ENCODE measurements at regions not wholly inside any gene's neighbourhood (a gene's known extent, or its start where the extent isn't known, plus 50 kb on each side); places are given as distances from the start of the nearest gene placed in this dataset.

GRCh38 chr6:12446394-12446793 is 156.2 kb downstream of the EDN1 start:
- no peak overlapping the region for H3K4me2 ChIP-seq (ENCODE audit: low read depth, low read length, poor library complexity, severe bottlenecking)
- no peak overlapping the region for H2AFZ ChIP-seq (ENCODE audit: low read depth, low read length, severe bottlenecking)
- H3K9ac ChIP-seq (ENCODE audit: low read length) = no peak overlapping the region
- no peaks in the 10 kb centered on the region for H3K79me2 ChIP-seq (ENCODE audit: insufficient read depth, low read length)
- no peaks in the 10 kb centered on the region for H4K20me1 ChIP-seq (ENCODE audit: low read depth, low read length)
- no peaks in the 10 kb centered on the region for H3K36me3 ChIP-seq (ENCODE audit: low read length)
- H3K4me3 ChIP-seq (ENCODE audit: insufficient read depth, low read length, poor library complexity, severe bottlenecking) = no peak overlapping the region
- H3F3A ChIP-seq (ENCODE audit: insufficient read depth) = no peaks in the 10 kb centered on the region
- no peak overlapping the region for H3K27ac ChIP-seq (ENCODE audit: low read depth, low read length)
- no peaks in the 10 kb centered on the region for H3K9me2 ChIP-seq (replicated peaks; ENCODE audit: insufficient read depth, low read length)
- H3K27me3 ChIP-seq (ENCODE audit: low read length) = no peaks in the 10 kb centered on the region
- no peak for TF ChIP-seq CTCF (IDR thresholded peaks at IDR 0.05; ENCODE audit: insufficient read depth, low read length, poor library complexity, severe bottlenecking)
- no peak for TF ChIP-seq EZH2phosphoT487 (conservative IDR thresholded peaks at IDR 0.05; ENCODE audit: low read length)
- H3K9me3 ChIP-seq (ENCODE audit: insufficient read depth, low read length) = no peaks in the 10 kb centered on the region

GRCh38 chr6:12449447-12449846 is 159.3 kb downstream of the EDN1 start:
- no peak overlapping the region for H3K4me3 ChIP-seq (ENCODE audit: insufficient read depth, low read length, poor library complexity, severe bottlenecking)
- no peak overlapping the region for H3K27ac ChIP-seq (ENCODE audit: low read depth, low read length)
- H3K9ac ChIP-seq (ENCODE audit: low read length) = no peak overlapping the region
- no peaks in the 10 kb centered on the region for H3K9me3 ChIP-seq (ENCODE audit: insufficient read depth, low read length)
- H4K20me1 ChIP-seq (ENCODE audit: low read depth, low read length) = no peaks in the 10 kb centered on the region
- H3K79me2 ChIP-seq (ENCODE audit: insufficient read depth, low read length) = no peaks in the 10 kb centered on the region
- TF ChIP-seq EZH2phosphoT487 (conservative IDR thresholded peaks at IDR 0.05; ENCODE audit: low read length) (no peak), CTCF (IDR thresholded peaks at IDR 0.05; ENCODE audit: insufficient read depth, low read length, poor library complexity, severe bottlenecking) (no peak)
- H3K27me3 ChIP-seq (ENCODE audit: low read length) = no peaks in the 10 kb centered on the region
- no peak overlapping the region for H2AFZ ChIP-seq (ENCODE audit: low read depth, low read length, severe bottlenecking)
- H3K36me3 ChIP-seq (ENCODE audit: low read length) = no peaks in the 10 kb centered on the region
- H3F3A ChIP-seq (ENCODE audit: insufficient read depth) = no peaks in the 10 kb centered on the region
- no peak overlapping the region for H3K4me2 ChIP-seq (ENCODE audit: low read depth, low read length, poor library complexity, severe bottlenecking)
- no peaks in the 10 kb centered on the region for H3K9me2 ChIP-seq (replicated peaks; ENCODE audit: insufficient read depth, low read length)

- no peaks in the 10 kb centered on the region for H3K9me3 ChIP-seq (ENCODE audit: insufficient read depth, low read length)
- H3F3A ChIP-seq (ENCODE audit: insufficient read depth) = no peaks in the 10 kb centered on the region
- TF ChIP-seq CTCF (IDR thresholded peaks at IDR 0.05; ENCODE audit: insufficient read depth, low read length, poor library complexity, severe bottlenecking) (no peak), EZH2phosphoT487 (conservative IDR thresholded peaks at IDR 0.05; ENCODE audit: low read length) (no peak)
- H3K27me3 ChIP-seq (ENCODE audit: low read length) = no peaks in the 10 kb centered on the region
- H3K9me2 ChIP-seq (replicated peaks; ENCODE audit: insufficient read depth, low read length) = no peaks in the 10 kb centered on the region
- no peaks in the 10 kb centered on the region for H3K79me2 ChIP-seq (ENCODE audit: insufficient read depth, low read length)
- no peaks in the 10 kb centered on the region for H4K20me1 ChIP-seq (ENCODE audit: low read depth, low read length)
- H2AFZ ChIP-seq (ENCODE audit: low read depth, low read length, severe bottlenecking) = no peak overlapping the region
- no peak overlapping the region for H3K27ac ChIP-seq (ENCODE audit: low read depth, low read length)
- H3K36me3 ChIP-seq (ENCODE audit: low read length) = no peaks in the 10 kb centered on the region
- H3K4me3 ChIP-seq (ENCODE audit: insufficient read depth, low read length, poor library complexity, severe bottlenecking) = no peak overlapping the region
- H3K4me2 ChIP-seq (ENCODE audit: low read depth, low read length, poor library complexity, severe bottlenecking) = no peak overlapping the region
- no peak overlapping the region for H3K9ac ChIP-seq (ENCODE audit: low read length)
Measured at GRCh38 chr6:12450467-12450866, 160.3 kb downstream of the EDN1 start.

GRCh38 chr6:12456343-12456742 is 166.2 kb downstream of the EDN1 start:
- Histone ChIP-seq H3F3A (ENCODE audit: insufficient read depth) (no peaks in the 10 kb centered on the region), H3K9me2 (replicated peaks; ENCODE audit: insufficient read depth, low read length) (no peaks in the 10 kb centered on the region), H2AFZ (ENCODE audit: low read depth, low read length, severe bottlenecking) (no peak overlapping the region), H3K9me3 (ENCODE audit: insufficient read depth, low read length) (no peaks in the 10 kb centered on the region), H3K79me2 (ENCODE audit: insufficient read depth, low read length) (no peaks in the 10 kb centered on the region), H3K4me2 (ENCODE audit: low read depth, low read length, poor library complexity, severe bottlenecking) (no peak overlapping the region), H3K4me3 (ENCODE audit: insufficient read depth, low read length, poor library complexity, severe bottlenecking) (no peak overlapping the region), H4K20me1 (ENCODE audit: low read depth, low read length) (no peaks in the 10 kb centered on the region), H3K9ac (ENCODE audit: low read length) (no peak overlapping the region), H3K36me3 (ENCODE audit: low read length) (no peaks in the 10 kb centered on the region), H3K27ac (ENCODE audit: low read depth, low read length) (no peak overlapping the region), H3K27me3 (ENCODE audit: low read length) (no peaks in the 10 kb centered on the region)
- TF ChIP-seq CTCF (IDR thresholded peaks at IDR 0.05; ENCODE audit: insufficient read depth, low read length, poor library complexity, severe bottlenecking) (no peak), EZH2phosphoT487 (conservative IDR thresholded peaks at IDR 0.05; ENCODE audit: low read length) (no peak)
